Panc1 (cell line): ENCODE measurements at regions not wholly inside any gene's neighbourhood (a gene's known extent, or its start where the extent isn't known, plus 50 kb on each side); places are given as distances from the start of the nearest gene placed in this dataset.

Experiments used
- ATAC-seq: fragments of 200-7000 bp; cut with Tn5 transposase; 2 replicates; pipeline ENCODE4 v1.9.1; 2020; ENCODE audit warnings: mild to moderate bottlenecking, moderate library complexity
- BruUV-seq: library from RNA; stranded (reverse); fragments of 400-500 nt; replicated peaks from 2 replicates; lab custom pipeline; 2021; lab: Mats Ljungman, UMichigan
- CTCF ChIA-PET: fragments of 300-600 bp; sonication (Branson Sonifier 250); formaldehyde crosslinking; loops from one replicate; lab custom pipeline; 2022; ENCODE audit warnings: antibody characterized with exemption; lab: Charles Lee
- POLR2A ChIA-PET: fragments of 300-600 bp; sonication (Branson Sonifier 250); formaldehyde crosslinking; loops from one replicate; lab custom pipeline; 2022; ENCODE audit warnings: antibody characterized with exemption; lab: Charles Lee
- DNase-seq: peaks from one replicate; pipeline ENCODE4 v3.0.0-alpha.2; 2010; ENCODE audit warnings: low read depth, low spot score
- H3K27ac ChIP-seq: 2 replicates; pipeline ENCODE4 v1.5.1; 2011; ENCODE audit warnings: mild to moderate bottlenecking, low read length, inconsistent platforms
- H3K27me3 ChIP-seq: fragments of 200-500 bp; sonication (Bioruptor generic); 2 replicates; pipeline ENCODE4 v1.6.0; 2014; ENCODE audit warnings: low read length, inconsistent platforms; ENCODE audit not compliant: control insufficient read depth, insufficient read depth
- H3K36me3 ChIP-seq: fragments of 200-500 bp; sonication (Bioruptor generic); 2 replicates; pipeline ENCODE4 v1.5.1; 2014; ENCODE audit warnings: inconsistent platforms, mild to moderate bottlenecking, low read length, moderate library complexity; ENCODE audit not compliant: control insufficient read depth, insufficient read depth
- H3K4me1 ChIP-seq: 2 replicates; pipeline ENCODE4 v1.5.1; 2011; ENCODE audit warnings: inconsistent platforms, mild to moderate bottlenecking, low read length, moderate library complexity; ENCODE audit not compliant: control insufficient read depth, insufficient read depth
- H3K4me3 ChIP-seq, 2 experiments: 2 replicates each; pipeline ENCODE4 v1.5.1; 2011 to 2012; ENCODE audit warnings: low read depth in 2 of 2, low read length in 2 of 2, mild to moderate bottlenecking in 2 of 2, inconsistent platforms in 1 of 2, moderate library complexity in 1 of 2
- H3K9me3 ChIP-seq: fragments of 200-500 bp; sonication (Bioruptor generic); 2 replicates; pipeline ENCODE4 v1.5.1; 2014; ENCODE audit warnings: low read depth, mild to moderate bottlenecking, inconsistent platforms, low read length, moderate library complexity; ENCODE audit not compliant: control insufficient read depth, insufficient read depth
- POLR2AphosphoS5 ChIP-seq: IDR thresholded peaks from 2 replicates; pipeline ENCODE4 v1.6.1; 2012; ENCODE audit warnings: mild to moderate bottlenecking, low read depth, low read length, moderate library complexity
- SIN3A ChIP-seq: IDR thresholded peaks from 2 replicates; pipeline ENCODE4 v1.6.1; 2012; ENCODE audit warnings: low read depth, mild to moderate bottlenecking, low read length, moderate library complexity, borderline replicate concordance; ENCODE audit not compliant: insufficient read depth
- TCF7L2 ChIP-seq: IDR thresholded peaks from 2 replicates; pipeline ENCODE4 v1.6.1; 2011; ENCODE audit warnings: mild to moderate bottlenecking, low read depth, low read length, inconsistent platforms
- in situ Hi-C: cut with HindIII; loops from 2 replicates; pipeline ENCODE4 v1.10.0; 2016; ENCODE audit warnings: low sequenced_read_pairs, low pct_unique_long_range_greater_than_20kb
- intact Hi-C: fragments of 100-400 bp; cut with micrococcal nuclease; formaldehyde crosslinking; loops from one replicate; pipeline ENCODE4 v1.10.0; 2022; ENCODE audit not compliant: unreplicated experiment
- TF ChIP-seq, protein P1 (sequence below): fragments of 450-650 bp; IDR thresholded peaks from 2 replicates; pipeline ENCODE4 v1.5.1; 2017; ENCODE audit warnings: mild to moderate bottlenecking
- TF ChIP-seq, protein P2 (sequence below), 2 experiments: IDR thresholded peaks; 2 replicates each; pipeline ENCODE4 v1.6.1; 2011 to 2012; ENCODE audit warnings: low read depth in 2 of 2, control low read depth in 1 of 2, low read length in 1 of 2, mild to moderate bottlenecking in 1 of 2, moderate library complexity in 1 of 2; ENCODE audit not compliant: insufficient read depth in 1 of 2

DNA sequence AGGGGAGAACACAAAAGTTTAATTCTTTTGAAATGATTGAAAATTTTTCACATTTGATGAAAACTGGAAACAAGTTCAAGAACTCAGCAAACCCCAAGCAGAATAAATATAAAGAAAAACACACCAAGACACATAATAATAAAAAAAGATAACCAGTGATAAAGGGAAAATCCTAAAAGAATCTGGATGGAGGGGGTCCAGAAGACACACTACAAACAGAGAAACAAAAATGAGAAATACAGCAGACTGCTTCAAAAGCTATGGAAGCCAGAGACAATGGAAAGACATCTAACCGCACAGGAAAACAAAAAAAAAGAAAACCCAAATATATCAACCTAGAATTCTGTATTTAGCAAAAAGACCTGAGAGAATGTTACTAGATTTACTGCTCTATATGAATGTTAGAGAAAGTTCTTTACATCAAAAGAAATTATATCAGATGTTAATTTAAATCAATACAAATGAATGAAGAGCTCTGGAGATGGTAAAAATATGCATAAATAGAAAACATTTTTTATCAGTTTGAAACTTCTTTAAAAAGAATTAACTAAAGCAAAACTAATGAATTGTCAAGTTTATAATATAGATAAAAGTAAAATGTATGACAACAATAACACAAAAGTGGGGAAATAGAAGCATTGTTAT is 310.7 kb upstream of the PREP start:
- in situ Hi-C loops (no loop called here), intact Hi-C loops (no loop called here)
- POLR2A ChIA-PET: interaction anchor here (0.6 kb wide), 1 partner anchor 1944 kb away, joined by 4 read pairs; no protein-coding TSS in a partner anchor
- BruUV-seq: no TSS peak
- Histone ChIP-seq H3K4me1 (no peaks in the 10 kb centered on the region), H3K27ac (no peak overlapping the region), H3K27me3 (no peaks in the 10 kb centered on the region), H3K9me3 (peaks cover 36% of the 10 kb centered on the region), H3K36me3 (no peaks in the 10 kb centered on the region), H3K4me3 (no peak overlapping the region)
- TF ChIP-seq TCF7L2: no peak
- TF ChIP-seq, protein P1, sequence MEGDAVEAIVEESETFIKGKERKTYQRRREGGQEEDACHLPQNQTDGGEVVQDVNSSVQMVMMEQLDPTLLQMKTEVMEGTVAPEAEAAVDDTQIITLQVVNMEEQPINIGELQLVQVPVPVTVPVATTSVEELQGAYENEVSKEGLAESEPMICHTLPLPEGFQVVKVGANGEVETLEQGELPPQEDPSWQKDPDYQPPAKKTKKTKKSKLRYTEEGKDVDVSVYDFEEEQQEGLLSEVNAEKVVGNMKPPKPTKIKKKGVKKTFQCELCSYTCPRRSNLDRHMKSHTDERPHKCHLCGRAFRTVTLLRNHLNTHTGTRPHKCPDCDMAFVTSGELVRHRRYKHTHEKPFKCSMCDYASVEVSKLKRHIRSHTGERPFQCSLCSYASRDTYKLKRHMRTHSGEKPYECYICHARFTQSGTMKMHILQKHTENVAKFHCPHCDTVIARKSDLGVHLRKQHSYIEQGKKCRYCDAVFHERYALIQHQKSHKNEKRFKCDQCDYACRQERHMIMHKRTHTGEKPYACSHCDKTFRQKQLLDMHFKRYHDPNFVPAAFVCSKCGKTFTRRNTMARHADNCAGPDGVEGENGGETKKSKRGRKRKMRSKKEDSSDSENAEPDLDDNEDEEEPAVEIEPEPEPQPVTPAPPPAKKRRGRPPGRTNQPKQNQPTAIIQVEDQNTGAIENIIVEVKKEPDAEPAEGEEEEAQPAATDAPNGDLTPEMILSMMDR: no peak
- CTCF ChIA-PET: no interaction called here
- no peak for ATAC-seq
- no peak for DNase-seq

DNA sequence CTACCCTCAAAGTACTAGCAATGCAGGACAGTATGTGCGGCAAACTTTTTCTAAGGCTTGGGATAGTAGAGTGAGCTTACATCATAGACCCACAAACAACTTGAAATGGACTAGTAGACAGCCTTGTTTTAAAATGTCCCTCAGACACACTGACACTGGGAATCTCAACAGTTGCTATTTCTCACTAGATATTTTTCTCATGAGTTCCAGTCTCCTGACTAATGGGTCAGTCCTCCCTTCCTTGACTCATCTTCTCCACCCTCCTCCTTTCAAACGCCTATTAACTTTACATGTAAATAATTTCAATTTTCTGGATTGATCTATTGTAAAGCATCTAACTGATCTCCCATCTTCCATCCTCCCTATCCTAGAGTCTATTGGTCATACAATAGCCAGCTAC is 308.3 kb upstream of the PREP start:
- ATAC-seq: no peak
- Histone ChIP-seq H3K27me3 (no peaks in the 10 kb centered on the region), H3K27ac (no peak overlapping the region), H3K4me3 (no peak overlapping the region), H3K36me3 (no peaks in the 10 kb centered on the region), H3K9me3 (peaks cover 36% of the 10 kb centered on the region), H3K4me1 (no peaks in the 10 kb centered on the region)
- DNase-seq: no peak
- TF ChIP-seq POLR2AphosphoS5 (no peak), TCF7L2 (no peak), SIN3A (no peak)
- TF ChIP-seq, protein P1: no peak
- TF ChIP-seq, protein P2, sequence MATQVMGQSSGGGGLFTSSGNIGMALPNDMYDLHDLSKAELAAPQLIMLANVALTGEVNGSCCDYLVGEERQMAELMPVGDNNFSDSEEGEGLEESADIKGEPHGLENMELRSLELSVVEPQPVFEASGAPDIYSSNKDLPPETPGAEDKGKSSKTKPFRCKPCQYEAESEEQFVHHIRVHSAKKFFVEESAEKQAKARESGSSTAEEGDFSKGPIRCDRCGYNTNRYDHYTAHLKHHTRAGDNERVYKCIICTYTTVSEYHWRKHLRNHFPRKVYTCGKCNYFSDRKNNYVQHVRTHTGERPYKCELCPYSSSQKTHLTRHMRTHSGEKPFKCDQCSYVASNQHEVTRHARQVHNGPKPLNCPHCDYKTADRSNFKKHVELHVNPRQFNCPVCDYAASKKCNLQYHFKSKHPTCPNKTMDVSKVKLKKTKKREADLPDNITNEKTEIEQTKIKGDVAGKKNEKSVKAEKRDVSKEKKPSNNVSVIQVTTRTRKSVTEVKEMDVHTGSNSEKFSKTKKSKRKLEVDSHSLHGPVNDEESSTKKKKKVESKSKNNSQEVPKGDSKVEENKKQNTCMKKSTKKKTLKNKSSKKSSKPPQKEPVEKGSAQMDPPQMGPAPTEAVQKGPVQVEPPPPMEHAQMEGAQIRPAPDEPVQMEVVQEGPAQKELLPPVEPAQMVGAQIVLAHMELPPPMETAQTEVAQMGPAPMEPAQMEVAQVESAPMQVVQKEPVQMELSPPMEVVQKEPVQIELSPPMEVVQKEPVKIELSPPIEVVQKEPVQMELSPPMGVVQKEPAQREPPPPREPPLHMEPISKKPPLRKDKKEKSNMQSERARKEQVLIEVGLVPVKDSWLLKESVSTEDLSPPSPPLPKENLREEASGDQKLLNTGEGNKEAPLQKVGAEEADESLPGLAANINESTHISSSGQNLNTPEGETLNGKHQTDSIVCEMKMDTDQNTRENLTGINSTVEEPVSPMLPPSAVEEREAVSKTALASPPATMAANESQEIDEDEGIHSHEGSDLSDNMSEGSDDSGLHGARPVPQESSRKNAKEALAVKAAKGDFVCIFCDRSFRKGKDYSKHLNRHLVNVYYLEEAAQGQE (IDR thresholded peaks at IDR 0.05; ENCODE audit: insufficient read depth in 1 of 2, low read depth in 2 of 2, low read length in 1 of 2): no peak
- CTCF ChIA-PET: no interaction called here
- intact Hi-C loops: no loop called here
- no TSS peak for BruUV-seq
- in situ Hi-C loops: no loop called here
- POLR2A ChIA-PET: no interaction called here
